Kidney capillary endothelial cell (primary cell): ENCODE measurements at regions not wholly inside any gene's neighbourhood (a gene's known extent, or its start where the extent isn't known, plus 50 kb on each side); places are given as distances from the start of the nearest gene placed in this dataset.
"Not testable (repeated sequence)": the region's sequence is repeated elsewhere in the genome, so short reads cannot be mapped to it uniquely, and the experiment has no call there.

ENCODE experiments used
- DNase-seq: peaks from one replicate; pipeline ENCODE4 v3.0.0-alpha.2; 2018; ENCODE audit warnings: low spot score

DNA sequence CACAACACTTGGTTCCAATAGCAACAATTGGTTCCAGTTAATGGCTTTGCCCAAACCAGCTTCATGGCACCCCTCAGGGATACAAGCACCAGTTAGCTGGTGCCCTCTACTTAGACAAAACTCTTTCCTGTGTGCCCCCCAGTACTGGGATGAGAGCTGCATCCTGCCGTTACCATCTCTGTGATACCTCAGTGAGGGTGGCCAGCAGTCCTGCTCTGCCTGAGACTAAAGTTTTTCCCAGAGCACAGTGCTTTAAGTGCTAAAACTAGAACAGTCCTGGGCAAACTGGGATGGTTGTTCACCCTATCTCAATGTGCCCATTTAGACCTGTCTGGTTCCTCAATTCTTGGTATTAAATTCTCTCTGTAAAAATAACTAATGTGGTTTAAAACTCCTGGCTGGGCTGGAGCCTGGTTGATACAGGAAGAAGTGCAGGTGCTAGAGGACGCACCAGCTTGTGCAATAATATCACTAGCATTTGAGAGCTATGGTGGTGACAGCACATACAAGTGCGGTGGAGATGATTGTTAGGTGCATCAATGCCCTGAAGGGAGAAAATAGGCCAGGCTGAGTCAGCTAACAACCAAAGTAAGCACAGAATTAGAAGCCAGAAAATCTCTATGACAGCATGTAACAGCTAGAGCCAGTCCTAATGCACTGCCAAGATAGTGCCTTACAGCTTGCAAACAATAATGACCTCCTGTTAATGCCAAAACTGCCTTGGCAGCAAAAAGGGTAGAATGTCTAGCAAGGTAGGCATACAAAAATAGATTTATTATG is 179.8 kb upstream of the GALNT2 start:
- DNase-seq: no peak

DNA sequence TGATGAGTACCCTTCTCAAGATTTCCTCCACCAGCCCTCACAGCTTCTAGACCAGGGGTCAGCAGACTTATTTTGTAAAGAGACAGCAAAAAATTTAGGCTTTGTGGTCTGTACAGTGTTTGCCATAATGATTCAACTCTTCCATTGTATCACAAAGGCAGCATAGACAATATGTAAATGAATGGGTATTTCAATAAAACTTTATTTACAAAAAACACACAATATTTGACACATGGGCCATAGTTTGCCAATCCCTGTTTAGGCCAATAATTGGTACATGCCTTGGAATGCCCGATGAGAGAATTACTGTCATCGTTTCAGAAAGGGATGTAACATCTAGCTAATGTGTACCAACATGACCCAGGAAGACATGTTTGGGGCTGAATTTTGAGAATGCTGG is 178.9 kb upstream of the GALNT2 start:
- no peak for DNase-seq

DNA sequence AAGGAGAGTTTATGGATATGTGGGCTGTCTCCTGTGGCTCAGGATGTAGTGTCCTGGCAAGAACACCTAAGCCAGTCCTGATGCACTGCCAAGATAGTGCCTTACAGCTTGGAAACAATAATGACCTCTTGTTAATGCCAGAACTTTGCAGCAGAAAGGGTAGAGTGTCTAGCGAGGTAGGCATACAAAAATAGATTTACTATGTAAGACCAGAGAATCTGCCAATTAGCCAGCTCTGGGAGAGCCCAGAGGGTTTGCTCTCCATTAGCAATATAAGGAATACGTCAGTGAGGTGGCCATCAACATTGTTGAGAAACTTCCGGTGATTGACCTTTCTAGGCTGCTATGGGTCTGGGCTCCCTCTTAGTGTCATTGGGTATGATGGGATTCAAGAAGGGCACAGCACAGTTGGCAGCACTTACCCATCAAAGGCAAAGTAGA is 178.5 kb upstream of the GALNT2 start:
- no peak for DNase-seq

DNA sequence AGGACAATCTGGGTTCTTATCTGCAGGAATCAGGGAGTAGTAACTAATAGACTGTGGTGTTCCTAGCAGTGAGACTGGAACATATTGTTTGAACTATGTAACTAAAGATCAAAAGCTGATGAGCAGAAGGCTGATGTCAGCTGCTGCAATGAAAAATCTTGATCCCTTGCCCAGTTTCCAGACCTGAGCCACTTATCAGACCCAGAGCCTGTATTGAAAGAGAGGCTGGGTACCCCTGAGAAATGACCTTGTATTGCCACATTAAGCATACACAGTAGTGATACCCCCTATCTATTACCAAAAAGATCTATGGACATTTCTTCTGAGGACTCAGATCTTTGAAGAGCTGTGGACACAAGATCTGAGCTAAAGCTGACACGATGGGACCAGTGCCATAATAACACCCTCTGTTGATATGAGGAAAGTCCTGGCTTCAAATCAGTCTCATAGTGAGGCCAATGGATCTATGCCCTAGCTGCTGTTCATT is 178.0 kb upstream of the GALNT2 start:
- DNase-seq: no peak

DNA sequence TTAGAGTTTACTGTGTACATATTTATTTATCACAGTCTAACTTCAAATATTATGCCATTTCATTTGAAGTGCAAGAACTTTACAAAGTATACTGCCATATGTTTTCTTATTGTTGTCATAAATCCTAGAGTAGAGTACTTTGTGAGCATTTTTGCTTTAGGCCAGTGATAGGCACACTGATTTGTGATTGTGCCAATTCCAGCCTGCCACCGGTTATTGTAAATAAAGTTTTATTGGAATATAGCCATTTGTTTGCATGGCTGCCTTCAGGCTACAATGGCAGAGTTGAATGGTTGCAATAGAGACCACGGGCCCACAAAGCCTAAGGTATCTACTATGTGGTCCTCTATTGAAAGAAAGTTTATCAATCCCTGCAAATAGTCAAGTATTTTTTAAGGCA is 175.8 kb upstream of the GALNT2 start:
- DNase-seq: no peak

DNA sequence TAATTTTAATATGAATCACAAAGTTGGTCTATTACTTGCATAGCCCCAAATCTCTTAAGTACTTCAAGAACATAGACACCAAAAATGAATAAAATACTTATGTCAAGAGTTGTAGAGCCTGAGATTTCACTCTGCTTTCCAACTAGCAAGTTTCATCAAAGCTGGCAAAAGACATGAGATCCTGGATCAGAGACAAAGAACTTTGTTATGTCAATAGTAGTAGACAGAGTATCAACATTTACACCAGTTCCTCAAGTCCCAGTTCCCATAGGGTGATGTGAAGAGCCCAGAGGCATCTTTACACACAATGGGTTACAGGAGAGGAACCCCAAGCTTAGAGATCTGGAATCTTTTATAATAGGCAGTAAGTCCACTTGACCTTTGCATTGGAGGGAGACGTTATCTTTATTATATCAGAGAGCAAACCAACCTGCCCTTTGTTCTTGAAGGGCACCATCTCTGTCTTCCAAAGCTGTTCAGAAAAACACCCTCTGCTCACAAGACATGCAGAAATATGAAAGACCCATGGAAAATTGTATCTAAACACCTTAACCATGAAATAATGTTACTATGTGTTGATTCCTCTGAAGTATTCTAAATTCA is 174.4 kb upstream of the GALNT2 start:
- DNase-seq: no peak

DNA sequence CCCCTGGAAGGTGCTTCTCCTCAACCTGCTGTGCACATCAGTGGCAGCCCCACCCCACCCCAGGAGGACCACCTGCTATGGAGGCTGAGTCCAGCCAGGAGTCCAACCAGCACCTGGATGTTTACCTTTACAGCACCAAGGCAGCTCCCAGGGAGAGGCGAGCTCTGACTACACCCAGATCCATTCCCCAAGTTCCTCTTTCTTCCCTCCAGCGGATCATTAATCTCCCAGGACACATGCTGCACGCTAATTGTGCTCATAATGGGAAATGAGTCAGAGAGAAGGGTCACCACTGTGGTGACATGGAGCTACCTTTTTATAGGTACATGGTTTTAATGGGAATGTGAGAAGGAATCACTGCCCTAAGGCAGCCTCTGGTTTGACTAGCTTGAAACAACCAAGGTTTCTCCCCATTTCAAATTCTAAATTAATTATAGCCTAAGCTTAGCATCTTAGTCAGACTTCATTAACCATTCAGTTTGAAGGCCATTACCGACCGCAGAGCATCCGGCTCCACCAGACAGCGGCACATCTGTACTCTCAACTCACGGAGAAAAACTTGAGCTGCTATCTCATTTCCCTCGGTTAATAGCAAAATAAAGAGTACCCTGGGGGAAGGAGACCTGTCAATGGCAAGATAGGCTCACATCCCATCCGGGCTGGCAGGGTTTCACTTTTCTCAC is 173.1 kb upstream of the GALNT2 start:
- no peak for DNase-seq

DNA sequence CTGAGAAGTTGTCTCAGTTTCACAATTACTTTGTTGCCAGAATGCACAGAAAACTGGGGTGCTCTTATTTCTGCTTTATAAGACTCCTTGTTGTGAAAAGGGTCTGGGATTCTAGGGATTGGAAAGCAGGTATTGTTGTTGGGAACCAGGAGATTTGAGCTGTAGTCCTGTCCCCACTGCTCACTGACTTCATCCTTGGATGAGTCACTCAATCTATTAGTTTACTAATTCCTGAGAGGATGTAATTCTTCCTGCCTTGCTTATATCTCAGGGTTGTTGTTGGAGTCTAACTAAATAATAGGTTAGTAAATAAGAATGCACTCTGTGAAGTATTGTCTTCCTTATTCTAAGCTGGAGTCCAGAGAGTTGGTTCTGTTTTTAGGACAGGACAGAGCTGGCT is 172.5 kb upstream of the GALNT2 start:
- peak; percentile 1 for DNase-seq

DNA sequence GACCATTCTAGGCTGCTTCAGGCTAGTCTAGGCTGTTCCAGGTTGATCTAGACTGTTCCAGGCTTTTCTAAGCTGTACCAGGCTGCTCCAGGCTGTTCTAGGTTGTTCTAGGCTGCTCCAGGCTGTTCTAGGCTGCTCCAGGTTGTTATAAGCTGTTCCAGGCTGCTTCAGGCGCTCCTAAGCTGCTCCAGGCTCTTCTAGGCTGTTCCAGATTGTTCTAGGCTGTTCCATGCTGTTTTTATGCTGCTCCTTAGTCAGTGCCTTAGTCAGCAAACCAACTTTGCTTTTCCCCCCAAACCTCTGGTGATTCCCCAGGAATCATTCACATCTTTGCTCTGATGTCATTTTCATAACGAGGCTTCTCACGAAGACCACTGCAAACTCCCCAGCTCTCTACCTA is 171.4 kb upstream of the GALNT2 start:
- DNase-seq: no peak

DNA sequence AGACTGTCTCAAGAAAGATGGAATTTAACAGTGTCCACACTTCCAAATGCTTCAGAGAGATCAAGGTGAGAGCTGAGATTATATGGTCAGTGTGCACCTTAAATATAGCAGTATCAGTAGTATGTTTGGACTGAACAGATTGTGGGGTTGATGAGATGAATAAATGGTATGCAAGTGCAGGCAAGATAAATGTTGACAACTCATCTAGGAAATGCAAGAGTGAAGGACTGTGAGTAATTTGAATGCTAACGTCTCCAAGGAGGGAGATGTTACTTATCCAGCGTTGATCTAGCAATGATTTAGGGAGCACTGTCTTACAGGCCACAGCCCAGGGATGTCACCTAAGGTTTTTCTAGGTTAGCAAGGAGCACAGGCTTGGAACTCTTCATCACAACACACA is 170.7 kb upstream of the GALNT2 start:
- no peak for DNase-seq

DNA sequence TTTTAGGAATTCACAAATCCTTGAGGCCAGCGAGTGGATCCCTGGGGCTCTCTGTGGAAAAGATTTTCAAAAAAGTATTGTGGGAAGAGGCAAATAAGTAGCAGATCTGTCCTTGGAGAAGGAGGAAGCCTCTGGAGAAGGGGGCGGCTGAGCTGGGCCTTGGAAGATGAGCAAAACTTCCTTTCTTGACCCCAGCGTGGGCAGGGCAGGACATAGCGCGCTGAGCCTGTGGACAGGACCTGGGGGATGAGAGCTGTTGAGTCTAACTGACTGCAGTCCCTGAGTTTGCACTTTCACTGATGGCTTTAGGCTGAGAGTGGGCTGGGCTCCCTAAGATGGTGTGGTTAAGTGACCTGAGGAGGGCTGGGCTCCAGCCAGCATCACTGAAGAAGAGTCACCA is 170.2 kb upstream of the GALNT2 start:
- DNase-seq: no peak

DNA sequence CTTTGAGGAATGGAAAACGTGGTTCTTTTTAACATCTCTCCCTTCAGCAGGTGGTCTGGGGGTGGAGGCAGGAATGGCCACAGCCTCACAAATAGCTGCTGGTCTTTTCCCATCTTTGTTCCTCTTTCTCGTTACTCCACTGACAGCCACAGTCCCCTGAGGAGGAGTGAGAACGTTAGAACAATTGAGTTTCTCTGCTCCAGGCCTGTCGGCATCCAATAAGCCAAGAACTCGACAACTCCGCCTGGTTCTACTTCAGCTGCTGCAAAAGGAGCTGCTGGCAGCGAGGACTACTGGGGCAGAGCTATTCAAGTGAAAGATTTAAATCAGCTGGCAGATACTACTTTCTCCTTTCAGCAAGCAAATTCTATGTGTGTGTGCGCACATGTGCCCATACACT is 169.5 kb upstream of the GALNT2 start:
- DNase-seq: no peak

DNA sequence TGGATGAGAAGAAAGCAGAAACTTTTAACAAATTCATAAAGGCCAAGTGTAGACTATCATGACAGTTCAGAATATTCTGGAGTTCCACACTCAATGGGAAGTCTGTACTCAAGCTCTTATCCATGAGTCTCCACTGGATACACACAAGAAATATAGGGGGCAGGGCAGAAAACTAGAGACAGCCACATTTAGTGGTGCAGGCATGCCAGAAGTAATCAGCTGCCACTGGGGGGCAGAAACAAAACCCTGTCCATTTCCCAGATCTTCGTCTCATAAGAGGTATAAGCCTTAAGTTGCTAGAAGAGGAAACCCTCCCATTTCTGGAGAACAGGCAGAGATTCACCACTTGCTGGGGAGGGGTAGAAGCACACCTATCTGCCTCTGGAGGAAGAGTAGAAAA is 166.8 kb upstream of the GALNT2 start:
- DNase-seq: no peak

DNA sequence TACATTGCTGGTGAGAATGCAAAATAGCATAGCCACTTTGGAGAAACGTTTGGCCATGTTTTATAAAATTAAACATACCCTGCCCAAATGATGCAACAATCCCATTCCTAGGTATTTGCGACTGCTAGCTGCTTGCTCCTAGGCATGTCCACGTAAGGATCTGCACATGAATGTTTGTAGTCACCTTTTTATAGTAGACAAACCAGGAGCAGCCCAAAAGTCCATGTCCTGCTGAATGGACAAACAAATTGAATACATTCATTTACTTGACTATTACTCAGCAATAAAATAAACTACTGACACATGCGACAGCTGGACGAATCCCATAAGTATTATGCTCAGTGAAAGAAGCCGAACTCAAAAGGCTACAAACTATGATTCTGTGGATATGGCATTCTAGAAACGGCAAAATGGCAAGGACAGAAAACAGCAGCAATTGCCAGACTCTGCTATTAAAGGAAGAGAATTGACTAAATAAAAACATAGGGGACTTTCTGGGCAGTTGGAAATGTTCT is 161.9 kb upstream of the GALNT2 start:
- DNase-seq: no peak

DNA sequence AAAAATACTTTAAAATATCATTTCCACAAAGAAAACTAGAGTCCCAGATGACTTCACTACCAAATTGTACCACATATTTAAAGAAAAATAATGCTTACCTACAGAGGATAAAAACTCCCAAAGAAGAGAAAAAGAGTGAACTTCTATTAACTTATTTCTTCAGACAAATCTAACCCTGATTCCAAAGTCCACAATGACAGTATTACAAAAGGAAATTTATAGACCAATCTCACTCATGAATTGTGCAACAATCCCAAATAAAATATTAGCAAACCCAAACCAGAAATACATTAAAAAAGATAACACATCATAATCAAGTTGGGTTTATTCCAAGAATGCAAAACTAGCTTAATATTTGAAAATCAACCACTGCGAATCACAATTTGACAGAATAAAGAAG is 161.4 kb upstream of the GALNT2 start:
- no peak for DNase-seq

DNA sequence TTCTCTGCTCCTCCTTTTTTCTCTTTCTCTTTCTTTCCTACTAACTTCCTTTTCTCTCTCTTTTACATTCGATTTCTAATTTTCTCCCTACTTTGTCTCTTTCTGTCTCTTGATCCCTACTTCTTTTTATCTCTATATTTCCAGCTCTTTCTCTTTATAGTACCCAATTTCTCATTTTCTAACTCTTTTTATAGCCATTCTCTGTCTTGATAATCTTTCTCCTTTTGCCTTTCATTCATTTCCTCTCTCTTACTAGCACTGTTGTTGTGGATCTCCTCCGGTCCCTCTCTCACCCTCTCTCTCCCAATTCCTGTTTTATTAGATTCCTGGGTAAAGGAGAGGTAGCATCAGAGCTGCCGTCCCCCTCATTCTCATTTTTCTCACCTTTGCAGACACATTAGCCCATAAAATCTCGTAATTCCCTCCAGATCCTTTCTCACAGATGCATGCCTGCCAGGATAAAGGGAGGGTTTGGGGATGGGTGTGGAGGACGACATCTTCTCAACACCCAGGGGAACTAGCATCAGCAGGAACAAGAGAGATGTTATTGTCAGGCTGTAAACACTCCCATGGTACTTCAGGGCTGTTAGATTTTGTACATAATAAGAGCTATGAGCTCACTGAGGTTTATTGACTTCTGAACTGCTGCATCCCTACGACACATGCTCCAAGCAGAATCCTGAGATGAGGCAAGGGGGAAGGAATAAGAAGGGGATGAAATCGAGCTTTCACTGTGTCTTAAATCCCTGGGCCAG is 159.0 kb upstream of the GALNT2 start:
- DNase-seq: no peak

DNA sequence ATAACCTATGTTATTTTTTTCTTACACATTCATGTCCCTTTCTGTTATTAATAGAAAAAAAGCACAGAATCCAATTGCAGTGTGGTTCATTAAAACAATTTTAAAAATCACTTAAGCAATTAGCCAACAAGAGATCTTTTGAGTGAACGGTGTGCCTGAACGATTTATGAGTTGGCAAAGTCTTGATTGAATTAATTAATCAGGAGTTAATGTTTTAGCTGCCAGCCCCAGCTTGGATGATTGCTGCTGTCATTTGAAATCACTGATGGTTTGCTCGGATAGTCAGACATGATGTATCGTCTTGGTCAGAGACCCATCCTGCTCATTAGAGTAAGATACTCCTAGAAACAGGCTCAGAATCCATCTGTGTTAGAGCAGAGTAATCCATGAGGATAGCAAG is 158.3 kb upstream of the GALNT2 start:
- no peak for DNase-seq

DNA sequence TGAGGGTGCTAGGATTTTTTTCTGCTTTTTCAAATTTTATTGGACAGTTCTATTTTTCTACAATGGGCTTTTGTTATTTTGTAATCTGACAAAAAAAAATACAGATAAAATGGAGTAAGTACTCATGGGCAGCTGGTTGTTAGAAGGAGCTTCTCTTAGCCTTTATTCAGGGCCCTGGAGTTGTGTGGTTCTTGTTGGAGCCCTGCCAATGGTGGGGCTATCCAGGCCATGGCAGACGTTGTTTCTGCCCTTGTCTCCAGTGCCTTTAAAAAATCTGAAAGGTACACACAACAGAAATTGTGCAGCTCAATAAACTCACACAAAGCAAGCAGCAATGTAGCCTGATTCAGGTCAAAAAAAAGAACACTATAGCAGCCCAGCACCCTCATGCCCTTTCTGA is 153.5 kb upstream of the GALNT2 start:
- DNase-seq: no peak

DNA sequence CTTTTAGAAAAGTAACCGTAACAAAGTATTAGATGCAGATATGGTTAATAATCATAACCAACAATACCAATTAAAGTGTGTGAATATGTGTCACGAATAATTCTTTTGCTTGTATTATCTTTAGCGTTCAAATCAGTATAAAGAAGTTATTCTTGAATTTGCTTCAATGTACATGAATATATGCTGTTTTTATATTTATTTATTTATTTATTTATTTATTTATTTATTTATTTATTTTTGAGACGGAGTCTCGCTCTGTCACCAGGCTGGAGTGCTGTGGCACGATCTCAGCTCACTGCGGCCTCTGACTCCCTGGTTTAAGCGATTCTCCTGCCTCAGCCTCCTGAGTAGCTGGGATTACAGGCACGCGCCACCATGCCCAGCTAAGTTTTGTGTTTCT is 147.6 kb upstream of the GALNT2 start:
- not testable (repeated sequence) for DNase-seq

DNA sequence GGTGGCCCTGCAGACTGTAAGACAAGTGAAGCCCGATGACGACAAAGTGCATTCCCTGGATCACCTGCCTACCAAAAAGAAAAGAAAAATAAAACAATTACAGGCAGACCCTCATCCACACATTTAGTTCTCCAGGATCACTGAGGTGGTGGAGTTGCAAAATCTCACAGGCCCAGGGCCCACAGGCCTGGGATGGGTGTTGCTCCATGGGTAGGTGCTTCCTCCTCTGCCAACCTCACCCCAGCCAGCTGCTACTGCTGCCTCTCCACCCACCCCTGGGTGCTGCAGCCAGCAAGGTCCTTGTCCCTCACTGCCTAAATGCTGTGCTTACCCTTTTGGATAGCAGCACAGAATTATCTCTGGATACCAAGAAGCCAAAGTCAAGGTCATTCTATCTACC is 146.4 kb upstream of the GALNT2 start:
- no peak for DNase-seq

DNA sequence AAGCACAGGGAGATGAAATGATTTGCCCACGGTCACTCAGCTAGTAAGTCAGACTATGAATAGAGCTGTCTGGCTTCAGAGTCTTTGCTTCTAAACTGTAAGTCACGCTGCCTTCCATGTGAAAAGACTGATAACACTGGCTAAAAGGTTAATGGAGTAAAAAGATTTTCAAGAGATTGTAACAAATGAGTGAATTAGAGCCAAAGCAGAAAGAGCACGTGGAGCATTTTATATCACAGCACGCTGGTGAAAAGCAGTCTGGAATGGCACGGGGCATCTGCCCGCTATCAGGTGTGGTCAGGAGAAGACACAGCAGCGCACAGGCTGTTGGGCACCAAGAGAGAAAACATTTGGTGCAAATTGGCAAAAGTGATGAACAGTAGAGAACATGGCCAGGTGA is 144.8 kb upstream of the GALNT2 start:
- DNase-seq: no peak

DNA sequence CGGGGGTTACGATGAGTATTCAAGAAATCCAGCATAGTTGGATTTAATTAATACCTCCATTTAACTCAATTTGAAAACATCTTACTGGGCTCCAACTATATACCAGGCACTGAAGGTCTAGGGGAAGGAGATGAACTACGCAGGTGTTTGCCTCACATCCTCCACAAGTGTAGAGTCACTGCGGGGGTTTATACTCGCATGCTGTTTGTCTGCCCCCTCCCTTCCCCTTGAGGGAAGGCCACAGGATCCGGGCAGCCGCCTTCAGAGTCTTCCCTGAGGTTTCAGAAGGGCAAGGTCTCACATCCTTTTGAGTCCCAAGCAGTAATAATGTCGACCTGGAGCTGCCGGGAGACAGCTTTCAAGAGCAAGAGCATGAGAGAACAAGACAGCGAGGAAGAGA is 142.4 kb upstream of the GALNT2 start:
- DNase-seq: no peak
